ENCODE measurements at regions not wholly inside any gene's neighbourhood (a gene's known extent, or its start where the extent isn't known, plus 50 kb on each side); places are given as distances from the start of the nearest gene placed in this dataset.

DNA sequence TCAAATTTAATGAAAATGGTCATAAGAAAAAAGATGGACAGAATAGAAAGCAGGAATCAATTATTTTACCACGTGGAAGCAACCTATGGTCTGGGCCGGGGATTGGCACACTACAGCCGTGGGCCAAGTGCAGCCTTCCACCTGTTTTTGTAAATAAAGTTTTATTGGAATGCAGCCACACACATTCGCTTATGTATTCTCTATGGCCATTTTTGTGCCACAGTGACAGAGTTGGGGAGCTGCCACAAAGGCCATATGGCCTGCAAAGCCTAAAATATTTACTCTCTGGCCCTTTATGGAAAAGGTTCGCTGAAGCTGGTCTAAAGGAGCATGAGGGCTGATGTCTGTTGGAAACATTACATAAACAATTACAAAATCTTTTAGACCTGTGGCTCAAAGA is 144.8 kb downstream of the TMCO5A start:
- no peak for DNase-seq (ENCODE audit: low read depth)
- TF ChIP-seq, protein P1, sequence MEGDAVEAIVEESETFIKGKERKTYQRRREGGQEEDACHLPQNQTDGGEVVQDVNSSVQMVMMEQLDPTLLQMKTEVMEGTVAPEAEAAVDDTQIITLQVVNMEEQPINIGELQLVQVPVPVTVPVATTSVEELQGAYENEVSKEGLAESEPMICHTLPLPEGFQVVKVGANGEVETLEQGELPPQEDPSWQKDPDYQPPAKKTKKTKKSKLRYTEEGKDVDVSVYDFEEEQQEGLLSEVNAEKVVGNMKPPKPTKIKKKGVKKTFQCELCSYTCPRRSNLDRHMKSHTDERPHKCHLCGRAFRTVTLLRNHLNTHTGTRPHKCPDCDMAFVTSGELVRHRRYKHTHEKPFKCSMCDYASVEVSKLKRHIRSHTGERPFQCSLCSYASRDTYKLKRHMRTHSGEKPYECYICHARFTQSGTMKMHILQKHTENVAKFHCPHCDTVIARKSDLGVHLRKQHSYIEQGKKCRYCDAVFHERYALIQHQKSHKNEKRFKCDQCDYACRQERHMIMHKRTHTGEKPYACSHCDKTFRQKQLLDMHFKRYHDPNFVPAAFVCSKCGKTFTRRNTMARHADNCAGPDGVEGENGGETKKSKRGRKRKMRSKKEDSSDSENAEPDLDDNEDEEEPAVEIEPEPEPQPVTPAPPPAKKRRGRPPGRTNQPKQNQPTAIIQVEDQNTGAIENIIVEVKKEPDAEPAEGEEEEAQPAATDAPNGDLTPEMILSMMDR (conservative IDR thresholded peaks at IDR 0.05; ENCODE audit: low read depth, low read length) = no peak
- no peak overlapping the region for H3K4me3 ChIP-seq (ENCODE audit: low read depth, low read length)

- TF ChIP-seq, protein P1 (conservative IDR thresholded peaks at IDR 0.05; ENCODE audit: low read depth, low read length) = no peak
- no peak overlapping the region for H3K4me3 ChIP-seq (ENCODE audit: low read depth, low read length)
- no peak for DNase-seq (ENCODE audit: low read depth)
Measured at GRCh38 chr15:38080651-38081275, 146.3 kb downstream of the TMCO5A start.

DNA sequence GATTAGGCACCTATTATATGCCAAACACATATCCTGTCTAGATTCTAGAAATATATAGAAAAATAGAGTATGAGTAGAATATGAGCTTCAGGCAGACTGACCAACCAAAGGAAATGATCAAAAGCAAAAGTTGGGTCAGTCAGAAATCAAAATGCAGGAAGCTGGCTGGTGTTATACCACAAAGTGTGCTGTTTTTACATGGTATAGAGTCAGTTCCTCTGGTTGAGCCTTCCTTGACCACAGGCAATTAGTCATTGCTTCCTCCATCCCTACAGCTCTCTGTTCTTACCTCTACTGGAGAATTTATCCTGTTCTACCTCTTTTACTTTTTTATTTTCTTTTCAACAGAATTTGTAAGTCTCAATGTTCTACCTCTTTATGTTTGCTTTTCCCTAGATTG is 149.8 kb downstream of the TMCO5A start:
- DNase-seq (ENCODE audit: low read depth) = no peak
- TF ChIP-seq, protein P1 (conservative IDR thresholded peaks at IDR 0.05; ENCODE audit: low read depth, low read length) = no peak
- no peak overlapping the region for H3K4me3 ChIP-seq (ENCODE audit: low read depth, low read length)

GRCh38 chr15:38085114-38085513 is 150.7 kb downstream of the TMCO5A start:
- DNase-seq (ENCODE audit: low read depth) = no peak
- no peak overlapping the region for H3K4me3 ChIP-seq (ENCODE audit: low read depth, low read length)
- TF ChIP-seq, protein P1 (conservative IDR thresholded peaks at IDR 0.05; ENCODE audit: low read depth, low read length) = no peak

DNA sequence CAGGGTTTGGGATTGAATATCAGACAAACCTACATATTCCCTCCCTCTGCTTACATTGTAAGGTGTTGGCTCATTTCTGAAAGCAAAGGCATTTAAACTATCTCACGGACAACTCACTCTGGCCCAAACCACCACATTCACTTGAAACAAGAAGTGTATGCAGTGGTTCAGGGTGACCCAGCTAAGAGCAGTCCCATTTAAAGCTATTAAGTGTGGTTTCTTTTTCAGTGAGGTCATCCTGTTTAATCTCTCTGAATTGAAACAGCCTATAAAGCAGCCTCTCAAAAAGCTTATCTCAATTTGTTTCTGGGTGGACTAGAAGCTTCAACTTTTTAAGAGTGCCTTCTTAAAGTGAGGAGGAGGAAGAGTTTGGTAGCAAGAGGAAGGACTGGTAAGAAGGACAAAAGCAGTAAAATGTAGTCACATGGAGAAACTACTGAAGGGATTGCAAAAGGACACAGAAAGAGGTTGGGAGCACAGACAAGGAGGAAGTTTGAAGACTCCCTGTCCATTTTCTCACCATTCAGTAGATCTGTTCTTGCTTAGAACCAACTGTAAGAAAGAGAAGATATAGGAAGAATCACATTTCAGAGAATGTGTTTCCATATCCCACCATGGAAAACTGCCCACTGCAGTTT is 151.6 kb downstream of the TMCO5A start:
- TF ChIP-seq, protein P1 (conservative IDR thresholded peaks at IDR 0.05; ENCODE audit: low read depth, low read length) = no peak
- no peak overlapping the region for H3K4me3 ChIP-seq (ENCODE audit: low read depth, low read length)
- DNase-seq (ENCODE audit: low read depth) = no peak

DNA sequence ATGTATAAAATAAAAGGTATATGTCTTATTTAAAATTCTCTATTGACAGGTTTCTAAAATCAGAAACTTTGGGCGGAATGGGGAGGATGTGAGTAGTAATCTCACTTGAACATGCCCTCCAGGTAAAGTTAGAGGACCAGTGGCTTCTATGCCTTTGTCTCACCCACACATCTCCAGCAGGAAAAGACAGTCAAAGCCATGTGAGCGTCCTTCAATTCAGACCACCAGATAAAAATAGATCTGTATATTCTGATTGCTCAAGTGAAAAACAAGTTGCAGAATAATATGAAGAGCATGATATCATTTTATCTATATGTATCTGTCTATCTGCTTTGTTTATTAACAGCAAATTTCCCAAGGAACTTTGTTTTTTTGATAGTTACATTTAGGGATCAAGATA is 152.2 kb downstream of the TMCO5A start:
- TF ChIP-seq, protein P1 (conservative IDR thresholded peaks at IDR 0.05; ENCODE audit: low read depth, low read length) = no peak
- no peak for DNase-seq (ENCODE audit: low read depth)
- no peak overlapping the region for H3K4me3 ChIP-seq (ENCODE audit: low read depth, low read length)

DNA sequence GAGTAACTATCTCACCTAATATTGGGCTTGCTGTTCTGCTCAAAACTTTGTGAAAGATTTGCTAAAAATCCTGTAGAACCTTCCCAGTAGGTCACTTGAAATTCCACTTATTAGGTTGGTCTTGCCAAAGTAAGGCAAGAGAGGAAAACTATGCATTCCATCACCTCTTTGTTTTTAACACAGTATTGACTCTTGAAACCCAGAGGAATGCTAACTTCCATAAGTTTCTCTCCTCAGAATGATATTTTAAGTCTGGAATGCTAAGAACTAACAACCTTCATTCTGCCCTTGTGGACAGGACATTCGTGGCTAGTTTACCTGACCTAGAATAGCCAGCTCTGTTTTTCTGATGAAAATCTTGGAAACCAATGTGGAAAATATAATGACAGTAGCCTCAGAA is 154.5 kb downstream of the TMCO5A start:
- no peak for DNase-seq (ENCODE audit: low read depth)
- TF ChIP-seq, protein P1 (conservative IDR thresholded peaks at IDR 0.05; ENCODE audit: low read depth, low read length) = no peak
- H3K4me3 ChIP-seq (ENCODE audit: low read depth, low read length) = no peak overlapping the region

Data from epithelial cell of proximal tubule (primary cell).